SJCRH30 (cell line): ENCODE measurements at regions not wholly inside any gene's neighbourhood (a gene's known extent, or its start where the extent isn't known, plus 50 kb on each side); places are given as distances from the start of the nearest gene placed in this dataset.

Source experiments
- DNase-seq, 2 experiments: peaks; one replicate each; pipeline ENCODE4 v3.0.0-alpha.2; 2015 to 2020
- H3K27ac ChIP-seq: fragments of 250-450 bp; sonication (Bioruptor Pico); 2 replicates; pipeline ENCODE4 v1.5.1; 2020; ENCODE audit warnings: mild to moderate bottlenecking, moderate library complexity
- H3K27me3 ChIP-seq: fragments of 250-450 bp; sonication (Bioruptor Pico); 2 replicates; pipeline ENCODE4 v1.5.1; 2020; ENCODE audit warnings: mild to moderate bottlenecking, moderate library complexity
- H3K36me3 ChIP-seq: fragments of 250-450 bp; sonication (Bioruptor Pico); 2 replicates; pipeline ENCODE4 v1.5.1; 2020; ENCODE audit warnings: mild to moderate bottlenecking, moderate library complexity
- H3K4me1 ChIP-seq: fragments of 250-450 bp; sonication (Bioruptor Pico); 2 replicates; pipeline ENCODE4 v1.5.1; 2020; ENCODE audit warnings: mild to moderate bottlenecking, moderate library complexity
- H3K4me3 ChIP-seq: fragments of 250-450 bp; sonication (Bioruptor Pico); 2 replicates; pipeline ENCODE4 v1.5.1; 2020; ENCODE audit warnings: mild to moderate bottlenecking, moderate library complexity
- H3K9me3 ChIP-seq: fragments of 250-450 bp; sonication (Bioruptor Pico); replicated peaks from 2 replicates; pipeline ENCODE4 v1.5.1; 2020; ENCODE audit warnings: mild to moderate bottlenecking, moderate library complexity

GRCh38 chr9:121564504-121565260, 65.0 kb upstream of the GGTA1 start:
- H3K36me3 ChIP-seq: no peaks in the 10 kb centered on the region
- no peak for DNase-seq
- H3K27ac ChIP-seq: no peak overlapping the region
- H3K27me3 ChIP-seq: peaks cover 23% of the 10 kb centered on the region
- H3K4me1 ChIP-seq: no peaks in the 10 kb centered on the region
- no peaks in the 10 kb centered on the region for H3K9me3 ChIP-seq
- no peak overlapping the region for H3K4me3 ChIP-seq

- Histone ChIP-seq H3K36me3 (no peaks in the 10 kb centered on the region), H3K9me3 (no peaks in the 10 kb centered on the region), H3K27ac (no peak overlapping the region), H3K27me3 (peaks cover 24% of the 10 kb centered on the region), H3K4me3 (no peak overlapping the region), H3K4me1 (no peaks in the 10 kb centered on the region)
- no peak for DNase-seq
Measured at GRCh38 chr9:121566481-121567465, 67.1 kb upstream of the GGTA1 start.

- Histone ChIP-seq H3K27me3 (peaks cover 24% of the 10 kb centered on the region), H3K9me3 (no peaks in the 10 kb centered on the region), H3K36me3 (no peaks in the 10 kb centered on the region), H3K4me1 (no peaks in the 10 kb centered on the region), H3K4me3 (no peak overlapping the region), H3K27ac (no peak overlapping the region)
- DNase-seq: no peak
Measured at GRCh38 chr9:121567500-121568342, 68.1 kb upstream of the GGTA1 start.

- Histone ChIP-seq H3K4me3 (no peak overlapping the region), H3K9me3 (no peaks in the 10 kb centered on the region), H3K36me3 (no peaks in the 10 kb centered on the region), H3K4me1 (no peaks in the 10 kb centered on the region), H3K27ac (no peak overlapping the region), H3K27me3 (peaks cover 24% of the 10 kb centered on the region)
- DNase-seq: no peak
Measured at GRCh38 chr9:121568343-121569265, 69.0 kb upstream of the GGTA1 start.

DNA sequence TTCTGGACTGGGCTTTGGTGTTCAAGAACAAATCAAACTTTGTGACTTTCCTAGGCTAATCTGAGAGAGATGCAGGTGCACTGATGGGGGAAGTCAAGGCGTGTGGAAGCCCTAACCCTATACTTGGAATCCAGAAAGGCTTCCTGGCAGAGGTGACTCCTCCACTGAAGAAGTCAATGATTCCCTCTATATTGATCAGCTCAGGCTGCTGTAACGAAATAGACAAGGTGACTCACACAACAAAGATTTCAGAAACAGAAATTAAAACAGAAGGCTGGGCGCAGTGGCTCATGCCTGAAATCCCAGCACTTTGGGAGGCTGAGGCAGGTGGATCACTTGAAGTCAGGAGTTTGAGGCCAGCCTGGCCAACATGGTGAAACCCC, 69.6 kb upstream of the GGTA1 start:
- H3K27me3 ChIP-seq: peaks cover 22% of the 10 kb centered on the region
- no peak overlapping the region for H3K27ac ChIP-seq
- no peak overlapping the region for H3K4me3 ChIP-seq
- no peaks in the 10 kb centered on the region for H3K36me3 ChIP-seq
- DNase-seq: no peak
- H3K9me3 ChIP-seq: no peaks in the 10 kb centered on the region
- H3K4me1 ChIP-seq: peaks cover 2% of the 10 kb centered on the region; the same call in 1 of the 2 replicates

DNA sequence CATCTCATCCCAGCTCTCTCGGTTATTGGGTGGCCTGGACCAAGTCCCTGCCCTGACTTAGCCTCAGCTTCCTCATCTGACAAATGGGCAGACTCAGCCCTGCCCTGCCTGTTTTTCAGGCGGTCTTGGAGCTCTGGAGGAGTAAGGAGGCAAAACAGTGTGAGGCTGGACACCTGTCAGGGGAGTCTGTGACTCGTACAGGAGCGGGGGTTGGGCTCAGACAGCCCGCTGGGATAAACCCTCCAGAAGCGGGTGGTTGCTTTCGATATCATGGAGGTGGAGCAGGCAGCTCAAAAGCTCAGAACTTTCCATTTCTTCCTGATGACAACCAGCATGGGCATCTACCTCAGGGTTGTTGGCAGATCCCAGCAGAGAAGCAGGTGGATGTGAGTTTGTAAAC, 72.9 kb upstream of the GGTA1 start:
- peaks cover 11% of the 10 kb centered on the region for H3K4me1 ChIP-seq
- H3K27ac ChIP-seq: no peak overlapping the region
- H3K27me3 ChIP-seq: 0 out of 2 replicates have a peak, but pooled peaks cover 7% of the 10 kb centered on the region
- no peak for DNase-seq
- no peak overlapping the region for H3K4me3 ChIP-seq
- H3K36me3 ChIP-seq: no peaks in the 10 kb centered on the region
- no peaks in the 10 kb centered on the region for H3K9me3 ChIP-seq

GRCh38 chr9:121573717-121574485, 74.3 kb upstream of the GGTA1 start:
- DNase-seq: no peak
- H3K4me3 ChIP-seq: no peak overlapping the region
- H3K27ac ChIP-seq: no peak overlapping the region
- no peaks in the 10 kb centered on the region for H3K9me3 ChIP-seq
- H3K27me3 ChIP-seq: 0 out of 2 replicates have a peak, but pooled peaks cover 7% of the 10 kb centered on the region
- no peaks in the 10 kb centered on the region for H3K36me3 ChIP-seq
- peaks cover 11% of the 10 kb centered on the region for H3K4me1 ChIP-seq

- Histone ChIP-seq H3K4me1 (peaks cover 11% of the 10 kb centered on the region), H3K27ac (no peak overlapping the region), H3K4me3 (no peak overlapping the region), H3K27me3 (peaks cover 2% of the 10 kb centered on the region; the same call in 1 of the 2 replicates), H3K9me3 (no peaks in the 10 kb centered on the region), H3K36me3 (no peaks in the 10 kb centered on the region)
- DNase-seq: peak; percentile 28 to 44
Measured at GRCh38 chr9:121574774-121575519, 75.3 kb upstream of the GGTA1 start.

DNA sequence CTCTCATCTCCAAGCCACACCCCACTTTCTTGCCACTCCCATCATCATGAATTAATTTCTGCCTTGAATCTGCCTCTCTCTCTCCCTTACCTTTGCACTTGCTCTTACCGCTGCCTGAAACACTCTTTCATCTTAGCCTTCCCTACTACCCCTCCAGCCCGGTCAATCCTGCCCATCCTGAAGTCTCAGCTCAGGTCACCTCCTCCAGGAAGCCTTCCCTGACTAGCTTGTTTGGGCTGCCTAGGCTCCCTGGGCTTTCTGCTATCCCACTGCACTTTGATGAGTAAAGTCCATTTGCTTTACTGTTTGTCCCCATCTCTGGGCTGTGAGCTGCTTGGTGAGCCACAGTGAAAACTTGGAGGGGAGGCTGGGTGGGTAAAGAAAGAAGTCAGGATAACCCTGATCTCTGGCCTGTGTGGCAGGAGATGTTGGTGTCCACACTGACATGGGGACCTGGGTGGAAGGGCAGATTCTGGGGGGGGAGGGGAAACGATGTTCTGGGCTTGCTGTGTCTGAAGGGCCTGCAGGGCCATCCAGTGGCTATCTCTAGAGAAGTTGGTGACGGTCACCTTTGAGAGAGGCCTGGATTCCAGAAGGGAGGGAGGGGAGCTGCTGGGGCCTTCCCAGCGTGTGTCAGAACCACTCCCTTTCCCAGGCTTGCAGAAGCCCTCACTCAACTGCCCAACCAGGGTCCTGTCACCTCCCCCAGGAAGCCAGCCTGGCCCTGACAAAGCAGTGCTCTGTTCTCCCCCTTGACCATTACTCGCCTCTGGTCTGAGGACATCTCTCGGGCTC, 75.0 kb upstream of the DAB2IP start:
- H3K4me3 ChIP-seq: no peak overlapping the region
- H3K4me1 ChIP-seq: peaks cover 14% of the 10 kb centered on the region
- H3K27me3 ChIP-seq: peaks cover 2% of the 10 kb centered on the region
- H3K9me3 ChIP-seq: no peaks in the 10 kb centered on the region
- no peaks in the 10 kb centered on the region for H3K36me3 ChIP-seq
- H3K27ac ChIP-seq: no peak overlapping the region
- DNase-seq: no peak

DNA sequence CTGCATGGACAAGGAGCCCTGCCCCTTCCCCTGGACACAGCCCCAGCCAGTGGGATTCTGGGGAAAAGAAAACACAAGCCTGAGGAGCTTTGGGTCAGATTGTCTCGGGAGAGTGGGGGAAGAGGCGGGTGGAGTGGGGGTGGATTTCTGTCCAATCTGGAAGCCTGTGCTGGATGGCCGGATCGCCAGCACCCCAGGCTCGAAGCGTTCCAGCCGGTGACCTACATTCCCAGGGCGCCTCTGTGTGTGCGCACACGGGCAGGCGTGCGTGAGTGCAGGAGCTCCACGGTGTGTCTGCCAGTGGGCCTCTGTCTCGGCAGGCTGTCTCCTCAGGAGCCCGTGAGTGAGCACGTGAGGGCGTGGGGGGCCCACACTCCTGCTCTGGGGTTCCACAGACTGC, 74.3 kb upstream of the DAB2IP start:
- Histone ChIP-seq H3K4me1 (peaks cover 21% of the 10 kb centered on the region), H3K9me3 (no peaks in the 10 kb centered on the region), H3K36me3 (no peaks in the 10 kb centered on the region), H3K4me3 (no peak overlapping the region), H3K27ac (no peak overlapping the region), H3K27me3 (peaks cover 7% of the 10 kb centered on the region)
- DNase-seq: no peak

GRCh38 chr9:121577572-121577971, 73.9 kb upstream of the DAB2IP start:
- Histone ChIP-seq H3K27me3 (peaks cover 10% of the 10 kb centered on the region), H3K4me3 (no peak overlapping the region), H3K27ac (no peak overlapping the region), H3K36me3 (no peaks in the 10 kb centered on the region), H3K9me3 (no peaks in the 10 kb centered on the region), H3K4me1 (peaks cover 24% of the 10 kb centered on the region)
- no peak for DNase-seq
